HG02678 (cell line): ENCODE measurements at regions not wholly inside any gene's neighbourhood (a gene's known extent, or its start where the extent isn't known, plus 50 kb on each side); places are given as distances from the start of the nearest gene placed in this dataset.
"Not testable (repeated sequence)": the region's sequence is repeated elsewhere in the genome, so short reads cannot be mapped to it uniquely, and the experiment has no call there.

Source experiments
- ATAC-seq: cut with Tn5 transposase; IDR thresholded peaks from one replicate; pipeline ENCODE4 v1.9.1; 2021; ENCODE audit warnings: mild to moderate bottlenecking, moderate library complexity; ENCODE audit not compliant: unreplicated experiment

DNA sequence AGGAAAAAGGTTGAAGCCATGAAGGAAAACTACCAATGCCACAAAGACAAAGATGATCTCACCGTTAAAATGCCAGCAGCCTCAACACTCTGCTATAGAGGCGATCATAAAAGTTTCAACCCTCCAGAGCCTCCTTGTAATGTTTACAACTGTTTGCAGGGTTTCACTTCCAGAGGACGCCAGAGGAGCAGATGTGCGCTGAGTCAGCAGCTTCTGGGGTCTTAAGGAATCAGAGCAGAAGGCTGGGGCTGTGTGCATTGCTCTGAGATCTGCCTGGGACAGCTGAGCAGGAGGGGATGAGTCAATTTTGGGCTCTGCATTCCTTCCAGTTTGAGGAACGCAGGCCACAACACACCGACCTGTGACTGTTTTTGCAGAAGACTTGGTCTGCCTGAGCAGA lies 98.3 kb downstream of the TMEM130 start:
- ATAC-seq = no peak

DNA sequence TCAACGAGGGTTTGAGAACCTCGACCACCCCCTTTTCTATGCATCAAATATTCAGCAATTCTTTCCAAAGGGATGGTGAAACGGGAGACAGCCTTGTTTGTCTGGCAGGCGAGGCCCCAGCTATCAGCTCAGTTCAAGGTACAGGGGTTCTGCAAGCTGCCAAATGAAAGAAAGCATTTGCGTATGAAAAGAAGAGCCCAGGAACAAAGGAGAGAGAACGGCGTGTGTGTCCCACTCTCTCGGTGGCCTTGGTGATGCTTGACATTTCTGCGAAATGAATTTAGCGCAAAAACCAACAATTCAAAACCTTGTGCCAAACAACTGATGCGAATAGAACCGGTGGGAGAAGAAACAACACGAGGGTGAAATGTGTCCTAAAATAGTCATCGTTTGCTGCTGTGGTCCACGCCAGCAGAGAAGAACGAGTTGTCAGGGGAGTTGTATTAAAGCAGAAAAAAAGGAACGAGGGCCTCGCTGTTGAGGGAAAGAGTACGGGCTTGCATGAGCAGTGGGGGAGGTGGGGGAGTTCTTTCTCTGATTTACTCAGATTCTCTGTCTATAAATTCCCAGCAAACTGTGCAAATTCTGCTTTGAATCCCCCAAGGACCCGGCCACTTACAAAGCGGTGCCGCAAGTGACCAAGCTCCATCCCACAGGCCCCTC lies 97.7 kb downstream of the TMEM130 start:
- ATAC-seq = no peak

DNA sequence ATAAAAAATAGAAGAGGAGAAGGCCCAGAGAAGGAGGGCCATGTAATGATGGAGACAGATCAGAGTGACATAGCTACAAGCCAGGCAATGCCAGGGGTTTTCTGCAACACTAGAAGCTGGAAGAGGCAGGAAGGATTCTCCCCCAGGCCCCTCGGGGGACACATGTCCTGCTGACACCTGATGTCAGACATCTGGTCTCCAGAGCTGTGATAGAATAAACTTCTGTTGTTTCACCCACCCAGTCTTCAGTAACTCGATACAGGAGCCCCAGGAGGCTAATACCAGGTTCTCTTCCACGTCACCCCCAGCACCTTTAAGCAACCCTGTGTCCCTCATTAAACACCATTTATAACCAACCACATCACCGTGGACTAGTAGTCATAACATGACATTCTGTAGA lies 94.9 kb downstream of the TMEM130 start:
- ATAC-seq = no peak

DNA sequence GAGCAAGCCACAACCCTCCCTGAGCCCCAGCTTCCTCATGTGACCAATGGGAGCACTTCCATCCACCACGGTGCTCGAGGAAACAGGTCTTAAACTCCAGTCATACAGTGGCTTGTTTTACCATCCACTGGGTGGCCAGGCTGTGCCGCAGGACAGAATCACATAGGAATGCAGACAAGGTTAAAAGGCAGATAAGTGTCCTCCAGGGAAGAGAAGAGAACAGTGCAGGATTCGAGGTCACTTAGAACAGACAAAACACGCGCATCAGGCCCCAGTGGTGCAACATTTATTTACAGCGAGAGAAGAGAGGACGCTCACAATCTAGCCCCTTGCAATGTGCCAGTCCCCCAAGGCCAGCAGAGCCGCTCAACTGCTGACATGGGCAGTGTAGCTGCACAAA lies 92.8 kb downstream of the TMEM130 start:
- ATAC-seq = no peak

DNA sequence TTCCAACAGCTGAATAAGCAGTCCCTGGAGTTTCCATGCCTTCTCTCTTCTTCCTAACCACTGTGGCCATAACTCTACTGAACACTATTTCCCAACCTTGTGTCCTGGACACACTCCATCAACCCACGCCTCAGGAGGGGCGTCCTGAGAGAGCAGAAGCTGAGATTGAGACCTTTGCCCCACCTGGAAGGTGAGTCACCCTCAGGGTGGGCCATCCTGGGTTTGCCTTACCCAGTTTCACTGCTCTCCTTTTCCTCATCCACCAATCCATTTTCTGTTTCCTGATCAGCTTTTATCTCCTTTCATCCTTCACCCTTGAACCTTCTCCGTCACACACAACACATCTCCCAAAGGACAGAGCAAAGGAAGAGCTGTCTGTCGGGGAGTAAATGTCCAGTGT lies 91.4 kb downstream of the TMEM130 start:
- no peak for ATAC-seq

DNA sequence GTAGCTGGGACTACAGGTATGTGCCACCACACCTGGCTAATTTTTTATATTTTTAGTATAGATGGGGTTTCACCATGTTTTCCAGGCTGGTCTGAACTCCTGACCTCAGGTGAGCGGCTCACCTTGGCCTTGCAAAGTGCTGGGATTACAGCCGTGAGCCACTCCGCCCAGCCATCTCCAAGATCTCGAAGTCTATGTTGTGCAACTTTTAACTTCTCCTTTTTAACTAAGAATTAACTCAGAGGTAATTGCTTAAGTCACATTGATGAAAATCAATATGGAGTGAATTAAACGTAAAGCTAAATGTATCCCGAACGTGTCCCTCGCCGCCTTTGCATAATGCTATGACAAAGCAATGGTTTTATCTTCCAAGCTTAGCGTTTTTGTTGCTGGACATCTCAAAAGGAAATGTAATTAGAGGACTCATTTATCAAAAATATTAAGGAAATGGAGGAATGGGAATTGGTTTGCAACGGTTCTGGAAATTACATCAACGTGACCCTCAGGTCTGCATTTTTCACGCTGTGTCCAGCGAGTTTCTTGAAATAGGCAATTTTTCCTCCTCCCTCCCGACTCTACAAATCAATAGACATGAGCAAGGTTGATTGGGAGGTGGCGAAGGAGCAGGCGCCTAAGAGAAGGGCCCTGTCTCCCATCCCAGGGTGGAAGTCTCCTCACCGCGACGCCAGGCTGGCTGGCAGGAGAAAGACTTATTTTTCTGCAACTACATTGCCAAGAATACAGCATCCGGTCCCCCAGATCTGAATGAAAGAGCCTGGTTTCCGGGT lies 89.8 kb downstream of the TMEM130 start:
- ATAC-seq = no peak

DNA sequence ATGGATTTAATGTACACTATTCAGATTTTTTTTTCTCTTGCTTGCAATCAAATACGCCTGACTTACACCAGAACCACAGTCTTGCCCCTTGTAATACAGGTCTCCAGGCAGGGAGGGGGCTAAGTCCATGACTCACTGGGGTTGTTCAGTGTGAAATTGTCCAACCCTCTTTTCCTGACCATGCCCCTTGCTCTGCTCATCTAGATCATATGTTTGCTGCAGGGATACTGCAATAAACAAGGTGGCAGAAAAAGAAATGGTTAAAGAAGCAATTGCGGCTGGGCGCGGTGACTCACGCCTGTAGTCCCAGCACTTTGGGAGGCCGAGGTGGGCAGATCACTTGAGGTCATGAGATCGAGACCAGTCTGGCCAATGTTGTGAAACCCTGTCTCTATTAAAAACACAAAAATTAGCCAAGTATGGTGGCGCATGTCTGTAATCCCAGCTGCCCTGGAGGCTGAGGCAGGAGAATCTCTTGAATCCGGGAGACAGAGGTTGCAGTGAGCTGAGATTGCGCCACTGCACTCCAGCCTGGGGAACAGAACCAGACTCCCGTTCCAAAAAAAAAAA lies 85.5 kb downstream of the TMEM130 start:
- no peak for ATAC-seq

DNA sequence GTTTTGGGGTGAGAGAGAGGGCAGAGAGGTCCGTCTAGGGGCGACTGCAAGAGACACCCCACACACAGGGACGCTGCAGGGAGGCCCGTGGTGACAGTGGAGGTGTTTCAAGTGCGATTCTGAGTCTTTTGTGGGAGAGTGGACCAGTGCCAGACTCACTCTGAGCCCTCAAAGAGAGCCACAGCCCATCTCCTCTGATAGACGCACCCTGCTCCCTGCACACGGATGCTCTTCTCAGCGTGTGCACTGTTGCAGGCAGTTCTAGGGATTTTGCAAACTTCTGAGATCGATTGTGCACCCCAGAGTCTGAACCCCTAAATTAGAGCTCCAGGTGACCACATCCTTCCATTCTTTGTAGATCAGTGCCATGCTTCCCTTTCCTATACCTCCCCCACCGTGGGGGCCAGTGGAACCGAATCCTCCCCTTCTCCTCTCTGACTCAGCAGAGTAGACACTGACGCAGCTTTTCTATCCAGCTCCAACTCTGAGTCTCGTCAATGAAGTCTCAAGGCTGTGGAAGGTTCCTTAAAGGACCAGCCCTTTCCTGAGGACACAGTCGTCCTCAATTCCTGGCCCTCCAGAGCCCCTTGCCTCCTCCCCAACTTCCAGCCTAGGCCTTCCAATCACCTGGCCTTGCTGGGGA lies 83.8 kb downstream of the TMEM130 start:
- no peak for ATAC-seq

DNA sequence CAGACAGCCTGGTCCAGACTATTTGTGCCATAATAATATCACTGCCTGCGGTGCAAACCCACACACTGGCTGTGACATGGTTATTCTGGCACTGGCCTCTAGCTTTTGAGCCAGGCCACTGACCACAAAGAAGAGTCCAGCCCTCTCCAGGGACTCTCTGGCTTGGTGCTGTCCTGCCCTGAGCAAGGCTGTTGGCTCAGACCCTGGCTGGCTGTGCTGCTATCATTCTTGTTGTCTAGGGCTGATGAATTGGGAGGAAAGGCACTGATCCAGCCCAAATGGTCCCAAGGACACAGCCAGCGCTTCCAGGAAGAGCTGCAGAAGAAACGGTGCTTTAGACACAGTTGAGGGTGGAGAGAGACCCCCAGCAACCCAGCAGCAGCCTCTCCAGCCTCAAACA lies 80.8 kb downstream of the TMEM130 start:
- ATAC-seq = no peak

DNA sequence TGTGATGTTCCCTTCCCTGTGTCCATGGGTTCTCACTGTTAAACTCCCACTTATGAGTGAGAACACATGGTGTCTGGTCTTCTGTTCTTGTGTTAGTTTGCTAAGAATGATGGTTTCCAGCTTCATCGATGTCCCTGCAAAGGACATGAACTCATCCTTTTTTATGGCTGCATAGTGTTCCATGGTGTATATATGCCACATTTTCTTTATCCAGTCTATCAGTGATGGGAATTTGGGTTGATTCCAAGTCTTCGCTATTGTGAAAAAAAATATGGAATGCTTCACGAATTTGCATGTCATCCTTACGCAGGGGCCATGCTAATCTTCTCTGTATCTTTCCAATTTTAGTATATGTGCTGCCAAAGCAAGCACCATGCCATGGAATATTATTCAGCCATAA lies 75.4 kb downstream of the TMEM130 start:
- ATAC-seq = not testable (repeated sequence)

DNA sequence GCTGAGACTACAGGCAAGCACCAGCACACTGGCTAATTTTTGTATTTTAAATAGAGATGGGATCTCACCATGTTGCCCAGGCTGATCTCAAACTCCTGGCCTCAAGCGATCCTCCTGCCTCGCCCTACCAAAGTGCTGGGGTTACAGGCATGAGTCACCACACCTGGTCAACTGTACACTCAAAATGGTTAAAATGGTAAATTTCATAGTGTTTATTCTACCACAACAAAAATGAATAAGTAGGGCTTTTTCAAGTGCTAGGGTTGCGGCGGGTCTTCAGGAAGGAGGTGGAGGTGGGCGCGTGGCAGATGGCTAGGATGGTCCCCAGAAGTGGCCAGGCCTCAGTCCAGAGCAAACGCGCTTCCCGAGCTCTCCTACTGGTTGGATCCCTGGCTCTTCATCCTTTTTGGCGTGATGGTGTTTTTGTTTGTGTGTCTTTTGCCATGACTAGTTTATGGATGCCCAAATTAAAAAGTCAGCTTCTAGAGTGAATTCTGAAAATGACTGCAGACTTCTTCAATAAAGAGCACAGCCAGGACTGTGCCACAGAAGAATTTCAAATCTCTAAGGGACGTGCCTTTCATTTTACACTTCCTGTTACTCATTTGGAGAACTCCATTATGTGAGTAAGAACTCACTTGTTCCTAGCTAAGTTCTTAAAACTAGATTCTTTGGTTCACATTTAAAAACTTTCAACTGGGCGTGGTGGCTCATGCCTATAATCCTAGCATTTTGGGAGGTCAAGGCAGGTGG lies 73.9 kb downstream of the TMEM130 start:
- ATAC-seq = peak; percentile 91
